ENCODE measurements at regions not wholly inside any gene's neighbourhood (a gene's known extent, or its start where the extent isn't known, plus 50 kb on each side); places are given as distances from the start of the nearest gene placed in this dataset.

- no peak for TF ChIP-seq GATA3 (IDR thresholded peaks at IDR 0.05; ENCODE audit: low read depth, low read length)
Measured at GRCh38 chr7:56291-56913, 136.0 kb upstream of the FAM20C start.

DNA sequence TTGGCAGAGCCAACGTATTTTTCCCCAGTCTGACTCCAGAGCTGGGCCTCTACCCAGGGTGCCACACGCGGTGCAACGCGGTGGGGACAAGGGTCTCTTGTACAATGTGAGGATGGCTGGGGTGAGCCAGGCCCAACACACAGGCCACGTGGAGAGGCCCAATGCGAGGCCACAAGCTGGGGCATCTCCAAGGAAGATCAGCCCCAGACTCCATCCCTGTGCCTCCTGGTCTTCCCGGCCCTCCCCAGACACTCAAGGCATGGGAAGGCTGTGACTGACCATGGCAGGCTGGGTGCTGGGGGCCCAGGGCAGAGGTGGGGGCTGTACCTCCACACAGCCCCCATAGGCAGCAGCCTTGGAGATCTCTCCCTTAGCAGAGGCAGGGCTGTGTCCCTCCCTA, 135.3 kb upstream of the FAM20C start:
- TF ChIP-seq GATA3 (IDR thresholded peaks at IDR 0.05; ENCODE audit: low read depth, low read length) (no peak), GATA2 (IDR thresholded peaks at IDR 0.05; ENCODE audit: low read depth, low read length) (no peak)

GRCh38 chr7:57482-58255, 134.7 kb upstream of the FAM20C start:
- TF ChIP-seq GATA3 (IDR thresholded peaks at IDR 0.05; ENCODE audit: low read depth, low read length) (no peak), GATA2 (IDR thresholded peaks at IDR 0.05; ENCODE audit: low read depth, low read length) (no peak)

DNA sequence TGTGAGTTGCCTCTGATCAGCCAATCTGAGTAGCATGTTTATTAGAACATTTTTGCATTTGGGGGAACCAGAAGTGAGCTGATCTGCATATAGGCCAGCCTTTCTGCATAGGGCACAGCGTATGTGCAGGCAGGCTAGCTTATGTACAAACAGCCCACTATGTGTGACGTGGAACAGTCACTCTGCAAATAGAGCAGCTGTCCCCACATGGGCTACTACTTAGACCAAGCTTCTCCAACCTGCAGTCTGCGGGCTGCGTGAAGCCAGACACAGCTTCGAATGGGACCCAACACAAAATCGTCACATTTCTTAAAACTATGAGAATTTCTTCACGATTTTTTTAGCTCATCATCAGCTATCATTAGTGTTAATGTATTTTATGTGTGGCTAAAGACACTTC, 134.1 kb upstream of the FAM20C start:
- TF ChIP-seq GATA3 (IDR thresholded peaks at IDR 0.05; ENCODE audit: low read depth, low read length) (no peak), GATA2 (IDR thresholded peaks at IDR 0.05; ENCODE audit: low read depth, low read length) (no peak)

DNA sequence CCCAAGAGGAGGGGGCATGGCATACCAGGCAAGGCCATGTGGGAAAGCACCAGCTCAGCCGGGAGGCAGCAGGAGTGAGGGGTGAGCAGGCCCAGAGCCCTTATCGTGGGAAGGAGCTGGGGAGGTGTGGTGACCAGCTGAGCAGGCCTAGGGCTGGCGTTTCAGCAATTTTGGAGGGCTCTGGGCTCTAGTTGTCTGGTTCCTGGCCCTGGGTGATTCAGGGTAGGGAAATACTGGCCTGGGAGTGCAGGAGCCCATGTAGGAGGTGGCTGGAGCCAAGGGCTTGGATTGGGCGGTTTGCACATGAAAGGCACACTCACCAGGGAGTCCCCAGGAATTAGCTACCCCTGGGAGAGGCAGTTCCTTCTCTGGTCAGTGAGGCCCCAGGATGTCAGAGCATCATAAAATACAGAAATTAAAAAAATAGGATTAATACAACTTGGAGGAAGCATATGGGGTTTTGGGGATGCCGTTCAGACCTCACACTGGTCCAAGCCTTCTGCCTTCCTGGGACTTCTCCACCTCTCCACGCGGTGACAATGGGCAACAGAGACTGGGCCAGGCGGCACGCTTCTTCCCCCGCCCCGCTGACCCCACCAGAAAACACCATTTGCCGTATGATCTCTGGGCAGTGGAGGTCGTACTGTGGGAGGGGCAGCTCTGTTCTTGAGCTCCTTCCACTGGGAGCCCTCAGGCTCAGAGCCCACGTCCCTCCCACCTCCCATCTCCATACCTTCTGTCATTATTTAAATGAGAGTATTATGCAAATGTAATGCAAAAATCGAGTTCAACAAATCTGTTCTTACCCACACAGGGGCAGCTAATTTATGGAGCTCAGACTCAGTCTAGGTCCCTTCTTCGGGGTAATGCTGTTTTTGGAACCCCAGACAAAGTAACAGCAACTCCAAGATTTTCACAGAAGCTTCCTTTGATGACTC, 133.0 kb upstream of the FAM20C start:
- no peak for TF ChIP-seq GATA2 (IDR thresholded peaks at IDR 0.05; ENCODE audit: low read depth, low read length)
- no peak for TF ChIP-seq GATA3 (IDR thresholded peaks at IDR 0.05; ENCODE audit: low read depth, low read length)

DNA sequence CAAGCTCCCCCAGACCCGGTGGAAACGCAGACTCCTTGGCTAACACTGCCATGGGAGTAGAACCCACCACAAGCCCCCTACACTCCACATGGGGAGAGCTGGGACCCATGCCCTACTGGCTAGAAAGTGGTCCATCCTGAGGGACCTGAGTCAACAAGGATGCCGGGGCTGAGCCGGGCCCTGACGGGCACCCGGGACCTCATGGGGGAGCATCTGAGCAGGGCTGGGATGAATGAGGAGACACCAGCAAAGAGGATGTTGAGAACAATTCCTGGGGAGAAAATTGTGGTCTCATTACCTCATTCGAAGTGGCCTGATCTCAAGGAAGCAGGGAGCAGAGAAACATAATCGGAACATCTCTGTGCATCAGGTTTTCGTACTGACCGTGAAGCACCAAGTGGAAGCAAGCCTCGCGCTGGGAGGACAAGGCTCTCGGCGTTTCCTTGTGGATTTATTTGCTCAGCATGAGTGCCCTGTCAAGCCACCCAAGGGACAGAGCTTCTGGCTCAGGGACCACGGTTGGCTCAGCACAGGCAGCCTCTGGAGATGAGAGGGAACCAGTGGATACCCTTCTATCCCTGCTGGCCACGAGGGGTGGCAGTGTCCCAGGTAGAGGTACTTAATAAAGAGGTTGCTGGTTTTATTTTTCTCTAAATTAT, 132.2 kb upstream of the FAM20C start:
- TF ChIP-seq GATA3 (IDR thresholded peaks at IDR 0.05; ENCODE audit: low read depth, low read length), result no peak
- TF ChIP-seq GATA2 (IDR thresholded peaks at IDR 0.05; ENCODE audit: low read depth, low read length), result no peak

GRCh38 chr7:60706-61105, 131.7 kb upstream of the FAM20C start:
- no peak for TF ChIP-seq GATA3 (IDR thresholded peaks at IDR 0.05; ENCODE audit: low read depth, low read length)
- TF ChIP-seq GATA2 (IDR thresholded peaks at IDR 0.05; ENCODE audit: low read depth, low read length), result no peak

DNA sequence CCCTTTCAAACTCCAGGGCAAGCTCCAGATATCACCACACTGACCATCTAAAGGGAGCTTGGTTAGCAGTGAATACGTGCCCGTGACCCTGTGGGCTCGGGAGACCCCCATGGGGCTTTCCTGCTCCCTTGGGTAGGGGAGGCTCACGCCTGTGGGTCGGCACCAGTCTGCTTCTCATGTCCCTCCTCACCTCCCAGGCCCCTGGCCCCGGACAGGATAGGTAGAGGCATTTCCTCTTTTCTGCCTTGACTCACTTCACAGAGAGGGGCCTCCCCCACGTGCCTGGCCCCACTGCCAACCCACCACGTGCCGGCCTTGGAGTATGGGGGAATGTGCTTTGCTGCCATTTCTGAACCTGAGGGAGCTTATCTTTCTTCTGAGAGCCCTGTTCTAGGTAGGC, 131.3 kb upstream of the FAM20C start:
- TF ChIP-seq GATA2 (IDR thresholded peaks at IDR 0.05; ENCODE audit: low read depth, low read length) (no peak), GATA3 (IDR thresholded peaks at IDR 0.05; ENCODE audit: low read depth, low read length) (no peak)

GRCh38 chr7:61576-62360, 130.6 kb upstream of the FAM20C start:
- TF ChIP-seq GATA2 (IDR thresholded peaks at IDR 0.05; ENCODE audit: low read depth, low read length) (no peak), GATA3 (IDR thresholded peaks at IDR 0.05; ENCODE audit: low read depth, low read length) (no peak)

DNA sequence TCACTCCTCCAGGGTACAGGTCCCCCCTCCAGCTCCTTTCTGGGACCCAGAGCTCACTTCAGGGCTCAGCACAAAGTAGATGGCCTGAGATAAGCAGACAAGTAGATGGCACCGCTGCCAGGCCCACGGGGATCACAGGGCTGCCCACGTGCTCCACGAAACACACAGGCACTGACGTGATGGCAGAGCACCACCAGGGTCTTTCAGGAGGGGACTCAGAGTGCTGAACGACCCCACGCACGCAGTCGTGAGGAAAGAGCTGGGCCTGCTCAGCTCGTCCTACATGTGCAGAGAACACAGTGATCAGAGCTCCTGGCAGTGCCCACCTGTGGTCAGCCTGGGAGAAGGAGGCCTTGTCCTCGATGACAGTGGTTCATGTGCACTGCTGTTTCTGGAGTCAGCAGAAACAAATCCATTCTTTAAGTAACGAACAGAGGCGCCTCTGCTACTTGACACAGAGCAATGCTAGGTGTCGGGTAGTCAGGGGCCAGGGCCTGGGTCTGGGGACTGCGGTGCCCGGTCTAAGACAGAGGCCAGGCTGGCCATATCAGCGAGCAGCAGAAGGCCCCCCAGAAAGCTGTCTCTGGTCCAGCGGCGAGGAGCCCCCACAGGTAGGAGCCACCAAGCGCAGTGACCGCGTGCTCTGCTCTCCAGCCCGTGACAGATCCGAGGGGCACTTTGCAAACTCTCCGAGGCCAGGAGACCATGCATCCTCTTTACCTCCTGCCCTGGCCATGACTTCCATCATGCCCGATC, 129.8 kb upstream of the FAM20C start:
- no peak for TF ChIP-seq GATA2 (IDR thresholded peaks at IDR 0.05; ENCODE audit: low read depth, low read length)
- no peak for TF ChIP-seq GATA3 (IDR thresholded peaks at IDR 0.05; ENCODE audit: low read depth, low read length)

GRCh38 chr7:63117-63480, 129.3 kb upstream of the FAM20C start:
- TF ChIP-seq GATA3 (IDR thresholded peaks at IDR 0.05; ENCODE audit: low read depth, low read length) (no peak), GATA2 (IDR thresholded peaks at IDR 0.05; ENCODE audit: low read depth, low read length) (no peak)

- TF ChIP-seq GATA2 (IDR thresholded peaks at IDR 0.05; ENCODE audit: low read depth, low read length) (no peak), GATA3 (IDR thresholded peaks at IDR 0.05; ENCODE audit: low read depth, low read length) (no peak)
Measured at GRCh38 chr7:63521-64021, 128.8 kb upstream of the FAM20C start.
